ENCODE measurements at regions not wholly inside any gene's neighbourhood (a gene's known extent, or its start where the extent isn't known, plus 50 kb on each side); places are given as distances from the start of the nearest gene placed in this dataset.

DNA sequence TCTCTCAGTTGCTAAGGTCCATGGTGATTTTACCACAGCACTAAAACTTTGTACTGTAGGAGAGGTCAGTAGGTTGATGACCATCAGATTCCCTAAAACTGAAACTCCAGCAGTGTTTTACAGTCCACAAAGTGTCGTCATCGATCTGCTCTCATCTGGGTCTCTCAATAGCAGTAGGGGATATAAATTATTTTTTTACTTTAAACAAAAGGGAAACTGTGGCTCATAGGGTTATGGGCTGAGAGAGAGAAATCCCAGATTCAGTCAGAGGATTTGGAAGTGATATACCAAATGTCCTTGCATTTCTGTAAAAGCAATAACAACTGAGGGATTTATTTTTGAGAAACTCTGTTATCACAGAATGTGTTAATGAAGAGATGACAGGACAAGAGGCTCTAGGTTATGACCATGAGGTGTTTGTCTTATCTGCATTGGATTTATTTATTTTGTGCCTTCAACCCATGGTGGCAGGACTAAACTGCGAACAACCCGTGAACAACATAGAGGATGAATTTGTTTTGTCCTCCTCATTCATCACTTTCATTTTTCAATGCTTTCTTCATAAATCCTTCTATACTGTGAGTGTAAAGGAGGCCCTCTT is 869.7 kb downstream of the OTOL1 start:
- H3K4me3 ChIP-seq = no peak overlapping the region
- no peaks in the 10 kb centered on the region for H3K36me3 ChIP-seq
- no peaks in the 10 kb centered on the region for H3K4me1 ChIP-seq
- DNase-seq (no peak), ATAC-seq (no peak)
- intact Hi-C loops (cut with DNase I) = no loop called here
- no peaks in the 10 kb centered on the region for H3K9me3 ChIP-seq
- no peaks in the 10 kb centered on the region for H3K27me3 ChIP-seq (ENCODE audit: low read depth)
- H3K27ac ChIP-seq = no peak overlapping the region
- TF ChIP-seq, protein P1, sequence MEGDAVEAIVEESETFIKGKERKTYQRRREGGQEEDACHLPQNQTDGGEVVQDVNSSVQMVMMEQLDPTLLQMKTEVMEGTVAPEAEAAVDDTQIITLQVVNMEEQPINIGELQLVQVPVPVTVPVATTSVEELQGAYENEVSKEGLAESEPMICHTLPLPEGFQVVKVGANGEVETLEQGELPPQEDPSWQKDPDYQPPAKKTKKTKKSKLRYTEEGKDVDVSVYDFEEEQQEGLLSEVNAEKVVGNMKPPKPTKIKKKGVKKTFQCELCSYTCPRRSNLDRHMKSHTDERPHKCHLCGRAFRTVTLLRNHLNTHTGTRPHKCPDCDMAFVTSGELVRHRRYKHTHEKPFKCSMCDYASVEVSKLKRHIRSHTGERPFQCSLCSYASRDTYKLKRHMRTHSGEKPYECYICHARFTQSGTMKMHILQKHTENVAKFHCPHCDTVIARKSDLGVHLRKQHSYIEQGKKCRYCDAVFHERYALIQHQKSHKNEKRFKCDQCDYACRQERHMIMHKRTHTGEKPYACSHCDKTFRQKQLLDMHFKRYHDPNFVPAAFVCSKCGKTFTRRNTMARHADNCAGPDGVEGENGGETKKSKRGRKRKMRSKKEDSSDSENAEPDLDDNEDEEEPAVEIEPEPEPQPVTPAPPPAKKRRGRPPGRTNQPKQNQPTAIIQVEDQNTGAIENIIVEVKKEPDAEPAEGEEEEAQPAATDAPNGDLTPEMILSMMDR (IDR thresholded peaks at IDR 0.05) = no peak

DNA sequence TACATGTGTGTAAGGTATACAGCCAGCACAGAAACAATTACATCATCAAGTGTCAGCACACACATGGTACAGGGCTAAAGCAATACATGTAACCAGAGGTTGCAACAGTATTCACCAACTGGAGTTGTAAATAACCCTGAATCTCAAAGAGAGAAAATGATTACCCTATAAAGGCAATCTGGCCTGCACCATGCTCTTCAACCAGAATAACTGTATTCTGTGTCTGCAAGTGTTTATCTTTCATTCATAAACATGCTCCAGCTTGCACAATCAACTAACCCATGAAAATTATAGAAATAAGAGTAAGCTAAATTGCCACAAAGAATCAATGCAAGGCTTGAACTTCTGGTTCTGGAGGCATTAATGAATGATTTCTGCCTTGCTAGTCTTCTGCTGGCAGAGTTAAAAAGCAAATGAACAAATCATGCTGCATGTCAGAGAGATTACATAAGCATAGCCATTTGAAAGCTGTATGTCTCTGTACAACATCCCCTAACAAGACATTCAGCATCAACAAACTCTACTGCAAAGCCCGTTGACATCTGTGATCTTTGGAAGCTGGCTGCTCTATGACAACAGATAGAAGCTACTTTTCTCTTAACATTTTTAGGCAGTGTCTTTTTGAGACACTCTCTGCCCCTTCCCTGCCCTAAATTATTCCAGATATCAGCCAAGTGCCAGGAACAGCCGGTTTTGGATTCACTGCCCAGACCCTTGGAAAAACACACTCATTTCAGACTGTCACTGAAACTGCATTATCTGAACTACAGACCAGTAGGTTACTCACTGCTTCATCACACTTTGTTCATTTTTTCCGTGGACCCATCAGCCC is 871.0 kb downstream of the OTOL1 start:
- intact Hi-C loops (cut with DNase I) = no loop called here
- H3K27me3 ChIP-seq (ENCODE audit: low read depth) = no peaks in the 10 kb centered on the region
- no peak for DNase-seq
- no peaks in the 10 kb centered on the region for H3K4me1 ChIP-seq
- no peak overlapping the region for H3K27ac ChIP-seq
- no peaks in the 10 kb centered on the region for H3K36me3 ChIP-seq
- H3K9me3 ChIP-seq = no peaks in the 10 kb centered on the region
- TF ChIP-seq, protein P1 (IDR thresholded peaks at IDR 0.05) = no peak
- ATAC-seq = peak in 1 of 2 donors; percentile 17
- no peak overlapping the region for H3K4me3 ChIP-seq

DNA sequence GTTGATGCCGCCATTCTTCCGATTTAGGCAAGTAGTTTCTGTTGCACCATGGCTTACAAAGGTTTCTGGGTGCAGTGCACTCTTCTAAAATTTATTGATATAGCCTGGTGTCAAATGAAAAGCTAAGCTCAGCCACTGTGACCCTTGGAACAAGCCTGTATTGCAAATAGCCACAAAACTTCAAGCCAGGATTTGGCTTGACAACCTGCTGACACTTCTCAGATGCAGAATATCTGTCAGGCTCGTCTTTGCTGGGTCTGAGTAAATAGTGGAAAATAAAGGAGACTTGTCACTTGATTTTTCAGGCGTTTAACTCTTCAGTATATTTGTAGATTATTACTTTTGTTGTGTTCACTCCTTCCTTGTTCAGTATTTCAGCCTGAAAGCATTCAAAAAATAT is 871.8 kb downstream of the OTOL1 start:
- Histone ChIP-seq H3K4me3 (no peak overlapping the region), H3K27me3 (ENCODE audit: low read depth) (no peaks in the 10 kb centered on the region), H3K9me3 (no peaks in the 10 kb centered on the region), H3K4me1 (no peaks in the 10 kb centered on the region), H3K36me3 (no peaks in the 10 kb centered on the region), H3K27ac (no peak overlapping the region)
- intact Hi-C loops (cut with DNase I) = no loop called here
- ATAC-seq = no peak
- DNase-seq = no peak
- TF ChIP-seq, protein P1 (IDR thresholded peaks at IDR 0.05) = no peak

DNA sequence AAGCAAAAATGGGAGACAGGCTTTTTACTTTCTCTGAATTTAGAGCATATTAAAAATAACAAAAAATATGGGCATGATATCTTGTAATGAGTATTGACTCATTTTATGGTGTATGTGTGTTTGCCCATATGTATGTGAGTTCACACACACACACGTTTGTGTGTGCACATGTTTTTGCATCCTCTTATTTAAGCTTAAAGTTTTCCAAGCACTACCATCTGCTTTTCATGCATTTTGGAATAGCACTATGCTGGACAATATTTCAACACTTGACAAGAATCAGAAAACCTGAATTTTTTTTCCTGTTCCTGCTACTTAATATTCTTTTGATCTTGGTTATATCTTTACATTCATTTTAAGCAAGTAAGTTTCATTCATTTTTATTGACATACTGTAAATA is 872.7 kb downstream of the OTOL1 start:
- TF ChIP-seq, protein P1 (IDR thresholded peaks at IDR 0.05) = no peak
- no peak overlapping the region for H3K27ac ChIP-seq
- no peak for ATAC-seq
- no peaks in the 10 kb centered on the region for H3K27me3 ChIP-seq (ENCODE audit: low read depth)
- H3K4me3 ChIP-seq = no peak overlapping the region
- intact Hi-C loops (cut with DNase I) = no loop called here
- no peaks in the 10 kb centered on the region for H3K9me3 ChIP-seq
- no peaks in the 10 kb centered on the region for H3K36me3 ChIP-seq
- DNase-seq = no peak
- H3K4me1 ChIP-seq = no peaks in the 10 kb centered on the region

DNA sequence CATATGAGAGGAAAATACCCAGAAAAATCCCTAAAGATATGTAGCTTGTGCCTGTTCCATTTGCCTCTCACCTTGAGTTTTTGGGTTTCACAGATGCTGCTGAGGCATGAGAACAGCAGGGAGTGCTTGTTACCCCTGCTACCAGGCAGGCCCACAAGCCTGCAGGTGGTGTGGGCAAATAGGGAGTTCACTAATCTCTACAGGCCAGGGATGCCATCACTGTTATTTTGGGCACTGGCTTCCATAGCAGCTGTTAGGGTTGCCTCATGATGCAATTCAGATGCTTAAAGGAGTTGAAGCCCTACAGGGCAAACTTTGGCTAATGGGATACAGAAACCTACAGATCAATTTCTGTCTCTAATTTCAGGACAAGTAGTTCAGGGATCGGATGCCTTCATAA is 873.5 kb downstream of the OTOL1 start:
- Histone ChIP-seq H3K36me3 (no peaks in the 10 kb centered on the region), H3K4me1 (no peaks in the 10 kb centered on the region), H3K4me3 (no peak overlapping the region), H3K9me3 (no peaks in the 10 kb centered on the region), H3K27me3 (ENCODE audit: low read depth) (no peaks in the 10 kb centered on the region), H3K27ac (no peak overlapping the region)
- intact Hi-C loops (cut with DNase I) = no loop called here
- TF ChIP-seq, protein P1 (IDR thresholded peaks at IDR 0.05) = no peak
- DNase-seq (no peak), ATAC-seq (no peak)
